SK-N-SH (cell line): ENCODE measurements at regions not wholly inside any gene's neighbourhood (a gene's known extent, or its start where the extent isn't known, plus 50 kb on each side); places are given as distances from the start of the nearest gene placed in this dataset.

Source experiments
- CTCF ChIP-seq: fragments of 200-600 bp; sonication (generic); IDR thresholded peaks from 2 replicates; pipeline ENCODE4 v1.6.1; 2017; ENCODE audit warnings: antibody characterized with exemption, mild to moderate bottlenecking, moderate library complexity
- EP300 ChIP-seq, 2 experiments: IDR thresholded peaks; 2 replicates each; pipeline versions ENCODE4 v1.4.0 to v1.6.1; 2012; ENCODE audit warnings: borderline replicate concordance in 1 of 2, low read depth in 1 of 2, low read length in 1 of 2
- FOXJ3 ChIP-seq: sonication (generic); formaldehyde crosslinking; IDR thresholded peaks from 2 replicates; pipeline ENCODE4 v1.5.1; 2020; ENCODE audit warnings: mild to moderate bottlenecking, missing genetic modification reagents
- FOXM1 ChIP-seq: IDR thresholded peaks from 2 replicates; pipeline ENCODE4 v1.4.0; 2012; ENCODE audit warnings: low read depth, mild to moderate bottlenecking
- JUND ChIP-seq: IDR thresholded peaks from 2 replicates; pipeline ENCODE4 v1.4.0; 2012
- REST ChIP-seq: IDR thresholded peaks from 2 replicates; pipeline ENCODE4 v1.6.1; 2012; ENCODE audit warnings: mild to moderate bottlenecking, low read depth, low read length, moderate library complexity
- TAF1 ChIP-seq: IDR thresholded peaks from 2 replicates; pipeline ENCODE4 v1.6.1; 2012; ENCODE audit warnings: low read depth, mild to moderate bottlenecking, low read length, moderate library complexity, borderline replicate concordance
- TCF12 ChIP-seq: IDR thresholded peaks from 2 replicates; pipeline ENCODE4 v1.4.0; 2012
- YY1 ChIP-seq: IDR thresholded peaks from 2 replicates; pipeline ENCODE4 v1.4.0; 2012; ENCODE audit warnings: low read depth, mild to moderate bottlenecking
- ZBTB33 ChIP-seq: IDR thresholded peaks from 2 replicates; pipeline ENCODE4 v1.4.0; 2012; ENCODE audit warnings: low read depth, borderline replicate concordance
- TF ChIP-seq, protein P1 (sequence below): fragments of 150-350 bp; IDR thresholded peaks from 2 replicates; pipeline ENCODE4 v1.6.1; 2017; ENCODE audit warnings: antibody characterized with exemption, low read length, low read depth, borderline replicate concordance
- TF ChIP-seq, protein P2 (sequence below): IDR thresholded peaks from 2 replicates; pipeline ENCODE4 v1.4.0; 2012; ENCODE audit warnings: low read depth

DNA sequence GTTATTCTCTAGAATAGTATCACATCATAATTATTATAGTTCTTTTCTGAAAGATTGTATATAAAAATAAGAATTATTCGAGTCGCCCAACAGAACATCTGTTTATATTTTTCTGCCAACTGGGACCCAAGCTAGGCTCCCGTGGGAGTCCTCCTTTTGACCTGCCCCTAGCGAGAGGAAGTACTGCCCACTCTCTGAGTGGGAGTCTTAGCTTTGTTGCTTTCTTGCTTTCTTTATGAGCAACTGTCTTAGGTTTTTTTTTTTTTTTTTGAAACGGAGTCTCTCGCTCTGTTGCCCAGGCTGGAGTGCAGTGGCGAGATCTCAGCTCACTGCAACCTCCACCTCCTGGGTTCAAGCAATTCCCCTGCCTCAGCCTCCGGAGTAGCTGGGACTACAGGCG lies 202.0 kb upstream of the ZNF184 start:
- TF ChIP-seq JUND (no peak), EP300 (IDR thresholded peaks at IDR 0.05; ENCODE audit: borderline replicate concordance in 1 of 2, low read depth in 1 of 2, low read length in 1 of 2) (no peak), TAF1 (no peak), FOXJ3 (CRISPR knock-in tag) (no peak), CTCF (no peak), YY1 (no peak), REST (no peak), TCF12 (no peak), ZBTB33 (no peak), FOXM1 (no peak)
- TF ChIP-seq, protein P1, sequence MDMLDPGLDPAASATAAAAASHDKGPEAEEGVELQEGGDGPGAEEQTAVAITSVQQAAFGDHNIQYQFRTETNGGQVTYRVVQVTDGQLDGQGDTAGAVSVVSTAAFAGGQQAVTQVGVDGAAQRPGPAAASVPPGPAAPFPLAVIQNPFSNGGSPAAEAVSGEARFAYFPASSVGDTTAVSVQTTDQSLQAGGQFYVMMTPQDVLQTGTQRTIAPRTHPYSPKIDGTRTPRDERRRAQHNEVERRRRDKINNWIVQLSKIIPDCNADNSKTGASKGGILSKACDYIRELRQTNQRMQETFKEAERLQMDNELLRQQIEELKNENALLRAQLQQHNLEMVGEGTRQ = no peak
- TF ChIP-seq, protein P2, sequence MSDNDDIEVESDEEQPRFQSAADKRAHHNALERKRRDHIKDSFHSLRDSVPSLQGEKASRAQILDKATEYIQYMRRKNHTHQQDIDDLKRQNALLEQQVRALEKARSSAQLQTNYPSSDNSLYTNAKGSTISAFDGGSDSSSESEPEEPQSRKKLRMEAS = no peak
